HFF-Myc (cell line): ENCODE measurements at regions not wholly inside any gene's neighbourhood (a gene's known extent, or its start where the extent isn't known, plus 50 kb on each side); places are given as distances from the start of the nearest gene placed in this dataset.

ENCODE experiments used
- DNase-seq: peaks from one replicate; pipeline ENCODE4 v3.0.0-alpha.2; 2011; ENCODE audit warnings: low read depth; ENCODE audit errors: extremely low read depth
- H3K4me3 ChIP-seq: replicated peaks from 2 replicates; pipeline ENCODE4 v1.5.1; 2011; ENCODE audit warnings: low read depth, mild to moderate bottlenecking, control low read depth, low read length
- TF ChIP-seq, protein P1 (sequence below): IDR thresholded peaks from 2 replicates; pipeline ENCODE4 v1.5.1; 2012; ENCODE audit warnings: mild to moderate bottlenecking, low read depth, low read length, control low read depth; ENCODE audit errors: missing control alignments

DNA sequence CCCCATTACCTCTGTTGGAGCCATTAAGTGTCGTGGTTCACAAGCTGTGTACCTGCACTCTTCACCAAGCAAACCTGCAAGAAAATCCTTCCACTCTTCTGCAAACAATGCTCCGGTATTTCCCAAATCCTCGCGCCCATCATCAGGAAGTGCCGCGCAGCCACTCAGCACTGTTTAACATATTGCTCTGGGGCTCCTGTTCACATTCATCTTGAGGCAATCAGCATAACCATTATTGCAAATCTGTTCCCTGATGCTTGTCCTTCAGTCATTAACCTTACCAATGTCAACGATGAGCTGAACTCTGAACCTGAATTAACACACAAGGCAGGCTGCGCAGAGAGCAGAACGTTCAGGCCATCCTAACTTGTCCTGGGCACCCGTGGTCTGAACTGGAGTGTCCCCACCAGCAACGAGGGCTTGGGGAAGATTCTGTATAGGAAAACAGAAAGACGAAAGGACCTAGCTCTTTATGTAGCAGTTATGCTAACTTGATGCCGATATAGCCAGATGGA lies 751.4 kb upstream of the AUTS2 start:
- H3K4me3 ChIP-seq = no peak overlapping the region
- DNase-seq = no peak

DNA sequence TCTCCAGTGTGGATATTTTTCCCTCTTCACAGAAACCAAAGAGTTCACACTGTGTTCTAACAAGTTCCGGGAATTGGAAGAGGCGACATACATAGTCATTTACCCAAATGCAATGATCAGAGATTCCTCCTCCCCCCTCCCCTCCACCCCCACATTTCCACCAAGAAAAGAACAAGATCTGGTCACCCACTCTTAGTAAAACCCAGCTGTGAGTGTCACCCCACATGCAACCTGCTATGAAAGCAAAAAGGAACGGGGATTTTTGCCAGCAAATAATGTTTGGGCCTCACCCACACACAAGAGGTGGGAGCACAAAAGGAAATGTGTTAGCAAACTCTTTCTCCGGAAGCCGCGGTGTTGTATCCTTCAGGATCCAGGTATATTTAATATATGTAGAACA lies 745.0 kb upstream of the AUTS2 start:
- TF ChIP-seq, protein P1, sequence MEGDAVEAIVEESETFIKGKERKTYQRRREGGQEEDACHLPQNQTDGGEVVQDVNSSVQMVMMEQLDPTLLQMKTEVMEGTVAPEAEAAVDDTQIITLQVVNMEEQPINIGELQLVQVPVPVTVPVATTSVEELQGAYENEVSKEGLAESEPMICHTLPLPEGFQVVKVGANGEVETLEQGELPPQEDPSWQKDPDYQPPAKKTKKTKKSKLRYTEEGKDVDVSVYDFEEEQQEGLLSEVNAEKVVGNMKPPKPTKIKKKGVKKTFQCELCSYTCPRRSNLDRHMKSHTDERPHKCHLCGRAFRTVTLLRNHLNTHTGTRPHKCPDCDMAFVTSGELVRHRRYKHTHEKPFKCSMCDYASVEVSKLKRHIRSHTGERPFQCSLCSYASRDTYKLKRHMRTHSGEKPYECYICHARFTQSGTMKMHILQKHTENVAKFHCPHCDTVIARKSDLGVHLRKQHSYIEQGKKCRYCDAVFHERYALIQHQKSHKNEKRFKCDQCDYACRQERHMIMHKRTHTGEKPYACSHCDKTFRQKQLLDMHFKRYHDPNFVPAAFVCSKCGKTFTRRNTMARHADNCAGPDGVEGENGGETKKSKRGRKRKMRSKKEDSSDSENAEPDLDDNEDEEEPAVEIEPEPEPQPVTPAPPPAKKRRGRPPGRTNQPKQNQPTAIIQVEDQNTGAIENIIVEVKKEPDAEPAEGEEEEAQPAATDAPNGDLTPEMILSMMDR = no peak
- no peak for DNase-seq
- no peak overlapping the region for H3K4me3 ChIP-seq

More for the DNA sequence above, 751.4 kb upstream of the AUTS2 start:
- TF ChIP-seq, protein P1 = no peak

DNA sequence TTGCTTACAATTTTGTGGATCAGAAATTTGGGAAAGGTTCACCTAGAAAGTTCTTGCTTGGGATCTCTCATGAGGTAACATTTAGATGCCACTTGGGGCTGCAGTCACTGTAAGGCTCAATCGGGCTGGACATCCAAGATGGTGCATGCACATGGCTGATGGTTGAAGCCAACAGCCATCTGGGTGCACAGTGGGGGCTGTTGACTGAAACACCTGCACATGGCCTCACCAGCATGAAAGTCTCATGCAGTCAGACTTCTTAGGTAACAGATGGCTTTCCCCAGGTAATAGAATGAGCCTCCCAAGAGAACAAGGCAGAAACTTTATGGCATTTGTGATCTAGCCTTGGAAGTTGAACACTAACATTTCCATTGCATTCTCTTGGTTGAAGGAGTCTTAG lies 740.7 kb upstream of the AUTS2 start:
- no peak for DNase-seq
- TF ChIP-seq, protein P1 = no peak
- H3K4me3 ChIP-seq = no peak overlapping the region

DNA sequence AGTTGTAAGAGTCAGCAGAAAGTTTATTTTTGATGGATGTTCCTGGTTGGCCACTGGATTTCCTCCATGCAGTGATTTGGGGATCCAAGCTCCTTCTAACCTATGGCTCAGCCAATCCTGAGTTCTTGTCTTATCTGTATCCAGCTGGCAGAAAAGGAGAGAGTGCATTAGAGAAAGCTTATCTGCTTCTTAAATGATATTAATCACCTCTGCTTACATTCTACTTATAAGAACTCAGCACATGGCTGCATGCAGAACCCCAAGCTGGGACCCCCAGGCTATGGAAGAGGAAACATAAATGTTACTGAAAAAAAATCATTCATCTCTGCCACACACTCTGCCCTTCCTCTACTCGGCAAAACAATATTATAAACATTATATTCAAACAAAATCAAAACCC lies 739.8 kb upstream of the AUTS2 start:
- no peak for DNase-seq
- no peak overlapping the region for H3K4me3 ChIP-seq
- TF ChIP-seq, protein P1 = no peak

DNA sequence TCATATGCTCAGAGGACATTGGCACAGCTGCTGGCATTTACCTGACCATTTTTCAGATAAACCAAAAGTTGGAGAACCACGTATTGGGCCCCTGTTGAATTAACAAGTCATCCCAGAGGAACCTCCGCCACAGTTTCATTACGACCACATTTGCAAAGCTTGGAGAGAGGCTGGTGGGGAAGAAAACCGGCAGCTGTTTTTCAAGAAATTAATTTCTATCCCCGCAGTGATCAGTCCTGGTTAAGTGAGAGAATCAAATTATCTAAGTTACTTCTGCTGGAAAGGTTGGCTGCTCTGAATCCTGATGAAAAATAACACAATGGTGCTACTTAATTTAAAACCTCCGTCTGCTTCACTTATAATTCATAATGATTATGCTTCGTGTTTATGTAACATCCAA lies 737.1 kb upstream of the AUTS2 start:
- no peak for DNase-seq
- TF ChIP-seq, protein P1 = no peak
- no peak overlapping the region for H3K4me3 ChIP-seq

DNA sequence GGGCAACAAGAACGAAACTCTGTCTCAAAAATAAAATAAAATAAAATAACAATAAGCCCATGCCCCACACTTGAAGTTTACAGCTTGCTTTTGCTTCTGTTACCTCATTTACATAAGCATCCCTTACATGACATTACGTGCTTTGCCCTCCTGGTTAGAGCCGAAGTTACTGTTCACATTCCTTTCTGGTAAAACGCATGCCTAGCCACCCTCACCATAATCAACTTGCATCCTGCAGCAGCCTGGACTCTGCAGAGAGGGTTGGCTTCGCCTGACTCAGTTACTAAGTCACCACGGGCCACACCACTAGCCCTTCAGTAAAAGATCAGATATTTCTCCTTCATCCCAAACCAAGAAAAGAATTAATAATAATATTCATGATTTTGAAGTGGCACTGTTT lies 736.0 kb upstream of the AUTS2 start:
- DNase-seq = no peak
- TF ChIP-seq, protein P1 = no peak
- H3K4me3 ChIP-seq = no peak overlapping the region

DNA sequence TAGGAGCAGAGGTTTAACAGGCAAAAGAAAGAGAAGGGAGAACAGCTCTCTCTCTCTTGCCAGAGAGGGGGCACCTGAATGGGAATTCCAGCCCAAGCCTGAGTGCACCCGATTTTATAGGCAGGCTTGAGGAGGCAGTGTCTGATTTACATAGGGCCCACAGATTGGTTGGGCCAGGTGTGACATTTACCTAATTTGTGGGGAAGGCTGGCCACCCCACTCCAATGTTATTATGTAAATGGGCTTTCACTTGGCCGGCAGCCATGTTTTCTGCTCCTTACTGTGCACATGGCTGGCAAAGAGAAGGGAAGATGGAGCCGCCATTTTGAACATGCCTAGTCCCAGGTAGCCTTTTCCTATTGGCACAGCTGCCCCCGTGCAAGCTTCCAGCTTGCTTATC lies 735.5 kb upstream of the AUTS2 start:
- no peak overlapping the region for H3K4me3 ChIP-seq
- no peak for DNase-seq
- TF ChIP-seq, protein P1 = no peak
